Fibroblast of mammary gland (primary cell): ENCODE measurements at regions not wholly inside any gene's neighbourhood (a gene's known extent, or its start where the extent isn't known, plus 50 kb on each side); places are given as distances from the start of the nearest gene placed in this dataset.

Experiments
- DNase-seq: peaks from one replicate; pipeline ENCODE4 v3.0.0-alpha.2; 2010; ENCODE audit warnings: low read depth
- H3K4me3 ChIP-seq: 2 replicates; pipeline ENCODE4 v1.5.1; 2011; ENCODE audit warnings: low read depth, mild to moderate bottlenecking, low read length, moderate library complexity; ENCODE audit not compliant: control insufficient read depth
- TF ChIP-seq, protein P1 (sequence below): conservative IDR thresholded peaks from 2 replicates; pipeline ENCODE4 v1.5.1; 2011; ENCODE audit warnings: low read depth, low read length, inconsistent platforms; ENCODE audit not compliant: control insufficient read depth, insufficient read depth

DNA sequence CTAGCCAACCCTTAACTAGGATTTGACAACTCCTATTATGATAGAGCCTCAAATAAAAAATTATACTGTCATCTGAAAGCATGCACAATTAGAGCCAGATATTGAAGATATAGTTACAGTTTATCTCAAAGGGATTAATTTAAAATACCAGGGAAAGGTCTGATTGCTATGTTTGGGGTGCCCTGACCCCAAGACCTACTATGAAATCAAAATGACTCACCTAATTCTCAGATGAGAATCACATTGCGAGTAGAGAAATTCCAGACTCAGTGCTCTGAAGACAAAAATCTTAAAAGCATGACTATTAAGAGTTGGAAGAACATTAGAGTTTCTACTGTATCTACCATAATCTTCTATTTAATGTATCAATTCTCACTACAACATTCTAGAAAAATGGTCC, 297.1 kb downstream of the AHR start:
- DNase-seq: no peak
- H3K4me3 ChIP-seq: no peak overlapping the region
- TF ChIP-seq, protein P1, sequence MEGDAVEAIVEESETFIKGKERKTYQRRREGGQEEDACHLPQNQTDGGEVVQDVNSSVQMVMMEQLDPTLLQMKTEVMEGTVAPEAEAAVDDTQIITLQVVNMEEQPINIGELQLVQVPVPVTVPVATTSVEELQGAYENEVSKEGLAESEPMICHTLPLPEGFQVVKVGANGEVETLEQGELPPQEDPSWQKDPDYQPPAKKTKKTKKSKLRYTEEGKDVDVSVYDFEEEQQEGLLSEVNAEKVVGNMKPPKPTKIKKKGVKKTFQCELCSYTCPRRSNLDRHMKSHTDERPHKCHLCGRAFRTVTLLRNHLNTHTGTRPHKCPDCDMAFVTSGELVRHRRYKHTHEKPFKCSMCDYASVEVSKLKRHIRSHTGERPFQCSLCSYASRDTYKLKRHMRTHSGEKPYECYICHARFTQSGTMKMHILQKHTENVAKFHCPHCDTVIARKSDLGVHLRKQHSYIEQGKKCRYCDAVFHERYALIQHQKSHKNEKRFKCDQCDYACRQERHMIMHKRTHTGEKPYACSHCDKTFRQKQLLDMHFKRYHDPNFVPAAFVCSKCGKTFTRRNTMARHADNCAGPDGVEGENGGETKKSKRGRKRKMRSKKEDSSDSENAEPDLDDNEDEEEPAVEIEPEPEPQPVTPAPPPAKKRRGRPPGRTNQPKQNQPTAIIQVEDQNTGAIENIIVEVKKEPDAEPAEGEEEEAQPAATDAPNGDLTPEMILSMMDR: no peak

DNA sequence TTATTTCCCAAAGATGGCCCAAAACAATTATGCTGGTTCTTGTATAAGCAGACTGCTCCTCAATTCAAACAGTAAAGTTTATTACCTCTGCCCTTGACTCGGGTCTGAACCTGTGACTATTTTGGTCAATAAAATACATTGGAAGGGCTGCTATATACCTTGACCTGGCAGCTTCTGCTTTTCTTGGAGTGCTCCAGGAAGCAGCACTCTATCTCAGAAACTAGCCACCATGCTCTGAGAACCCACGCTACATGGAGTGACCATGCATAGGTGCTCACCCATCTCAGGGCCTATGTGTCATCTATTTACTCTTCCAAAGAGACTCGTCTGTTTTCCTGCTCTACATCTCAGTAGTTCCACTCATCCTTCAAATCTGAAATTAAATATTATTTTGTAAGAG, 299.9 kb downstream of the AHR start:
- no peak overlapping the region for H3K4me3 ChIP-seq
- TF ChIP-seq, protein P1: no peak
- no peak for DNase-seq

DNA sequence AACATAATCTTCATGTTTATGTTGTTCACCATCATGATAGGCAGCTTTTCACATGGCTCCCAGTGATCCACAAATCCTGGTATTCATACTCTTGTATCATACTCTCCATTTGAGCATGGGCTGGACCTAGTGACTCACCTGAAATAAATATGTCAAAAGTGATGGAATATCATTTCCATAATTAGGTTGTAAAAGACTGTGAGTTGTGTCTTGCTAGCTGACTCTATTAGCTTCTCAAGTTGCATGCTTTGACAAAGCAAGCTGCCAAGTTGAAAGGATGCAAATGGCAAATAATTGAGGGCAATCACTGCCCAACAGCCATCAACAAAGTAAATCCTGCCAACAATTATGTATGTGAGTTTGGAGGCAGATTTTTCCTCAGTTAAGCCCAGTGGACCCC, 300.4 kb downstream of the AHR start:
- TF ChIP-seq, protein P1: no peak
- peak; percentile 41 for DNase-seq
- no peak overlapping the region for H3K4me3 ChIP-seq

DNA sequence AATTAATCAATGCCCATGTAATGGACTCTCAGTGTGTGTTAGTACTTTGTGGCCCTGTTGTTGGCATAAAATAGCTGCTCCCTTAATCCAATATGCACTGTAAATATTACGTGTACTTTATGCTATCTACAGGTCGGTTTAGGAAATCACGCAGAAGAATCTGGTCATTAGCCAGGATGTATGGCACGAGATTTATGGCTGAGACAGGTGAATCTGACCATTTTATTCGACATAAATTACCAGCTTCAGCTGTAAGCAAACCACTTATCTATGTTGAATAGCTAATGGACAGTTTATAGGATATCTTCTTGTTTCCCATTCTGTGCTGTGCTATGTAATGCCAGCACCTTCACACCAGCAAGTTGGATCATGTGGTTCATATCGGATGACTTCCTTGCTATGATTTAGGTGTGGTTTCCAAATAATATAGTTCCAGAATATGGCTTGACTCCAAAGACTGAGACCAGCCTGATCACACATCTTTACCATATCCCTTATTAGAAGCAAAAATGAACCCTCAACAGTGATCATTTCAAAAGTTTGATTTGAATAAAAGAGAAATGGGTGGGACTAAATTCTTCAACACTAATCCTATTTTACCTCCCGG, 301.4 kb downstream of the AHR start:
- TF ChIP-seq, protein P1: no peak
- DNase-seq: no peak
- no peak overlapping the region for H3K4me3 ChIP-seq

DNA sequence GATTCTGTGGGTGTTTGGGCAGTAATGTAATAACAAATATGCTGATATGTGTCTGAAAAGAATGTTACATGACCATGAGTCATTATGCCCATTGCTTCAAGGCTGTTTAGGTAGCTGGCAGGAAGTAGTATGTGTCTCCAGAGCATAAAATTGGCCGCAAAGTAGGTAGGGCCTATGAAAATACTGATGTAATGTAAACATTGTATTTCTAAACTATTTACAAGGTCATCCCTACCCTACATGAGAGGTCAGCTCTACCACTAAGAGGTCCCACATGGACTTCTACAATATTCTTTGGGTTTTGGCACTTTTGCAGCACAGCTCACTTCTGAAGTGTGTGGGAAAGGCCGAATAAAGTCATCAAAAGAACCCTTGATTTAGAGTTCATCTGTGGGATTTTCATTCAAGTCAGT, 301.9 kb downstream of the AHR start:
- DNase-seq: peak; percentile 97
- no peak overlapping the region for H3K4me3 ChIP-seq
- TF ChIP-seq, protein P1: no peak

DNA sequence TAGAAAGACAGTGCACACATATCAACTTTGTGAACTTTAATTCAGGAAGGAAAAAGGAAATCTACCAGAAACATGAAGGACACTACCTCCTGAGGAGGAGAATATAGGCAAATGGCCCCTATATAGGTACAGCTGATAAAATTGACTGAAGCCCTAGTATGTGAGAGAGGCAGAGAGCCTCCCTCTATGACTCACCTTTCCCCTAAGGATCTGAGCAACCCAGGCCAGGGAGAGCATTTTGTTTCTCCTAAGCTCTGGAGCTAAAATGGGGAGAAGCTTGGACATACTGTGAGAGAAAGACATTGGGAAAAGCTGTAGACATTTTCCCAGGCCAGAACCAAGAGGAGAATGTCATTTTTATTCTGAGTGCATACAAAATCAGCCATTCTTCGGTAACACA, 303.5 kb downstream of the AHR start:
- no peak overlapping the region for H3K4me3 ChIP-seq
- DNase-seq: peak; percentile 57
- TF ChIP-seq, protein P1: no peak
